Progenitor cell of endocrine pancreas (in vitro differentiated cells): ENCODE measurements at regions not wholly inside any gene's neighbourhood (a gene's known extent, or its start where the extent isn't known, plus 50 kb on each side); places are given as distances from the start of the nearest gene placed in this dataset.
"Not testable (repeated sequence)": the region's sequence is repeated elsewhere in the genome, so short reads cannot be mapped to it uniquely, and the experiment has no call there.

Experiments
- DNase-seq: peaks from one replicate; pipeline ENCODE4 v3.0.0; 2021; ENCODE audit warnings: low spot score; ENCODE audit not compliant: unreplicated experiment
- H3K27ac Mint-ChIP-seq: 2 replicates; pipeline ENCODE4 v1.8.0; 2021; ENCODE audit warnings: mild to moderate bottlenecking, moderate library complexity, mixed read lengths
- H3K27me3 Mint-ChIP-seq: 2 replicates; pipeline ENCODE4 v1.8.0; 2021; ENCODE audit warnings: mixed read lengths
- H3K36me3 Mint-ChIP-seq: 2 replicates; pipeline ENCODE4 v1.8.0; 2022; ENCODE audit warnings: mixed read lengths; ENCODE audit not compliant: insufficient read depth
- H3K4me1 Mint-ChIP-seq: 2 replicates; pipeline ENCODE4 v1.8.0; 2021; ENCODE audit warnings: low read depth, mixed read lengths
- H3K4me3 Mint-ChIP-seq: 2 replicates; pipeline ENCODE4 v1.8.0; 2021; ENCODE audit warnings: low read depth, mild to moderate bottlenecking, moderate library complexity, mixed read lengths
- H3K9me3 Mint-ChIP-seq: 2 replicates; pipeline ENCODE4 v1.8.0; 2021; ENCODE audit warnings: low read depth, mixed read lengths
- CTCF ChIP-seq: fragments of 200-600 bp; sonication (generic); IDR thresholded peaks from one replicate; pipeline ENCODE4 v1.5.0; 2021; ENCODE audit warnings: antibody characterized with exemption, mild to moderate bottlenecking; ENCODE audit not compliant: unreplicated experiment

- no peak for TF ChIP-seq CTCF
- Mint-ChIP-seq H3K9me3 (peaks cover 2% of the 10 kb centered on the region), H3K4me3 (no peak overlapping the region), H3K36me3 (no peaks in the 10 kb centered on the region), H3K4me1 (peaks cover 5% of the 10 kb centered on the region), H3K27ac (no peak overlapping the region), H3K27me3 (no peaks in the 10 kb centered on the region)
- no peak for DNase-seq
These were observed 1375.4 kb downstream of the SLITRK1 start for GRCh38 chr13:82506805-82507414.

- Mint-ChIP-seq H3K27ac (no peak overlapping the region), H3K27me3 (no peaks in the 10 kb centered on the region), H3K9me3 (no peaks in the 10 kb centered on the region), H3K4me1 (peaks cover 3% of the 10 kb centered on the region), H3K4me3 (no peak overlapping the region), H3K36me3 (no peaks in the 10 kb centered on the region)
- no peak for DNase-seq
- TF ChIP-seq CTCF = no peak
These were observed 1380.4 kb downstream of the SLITRK1 start for GRCh38 chr13:82501834-82502233.

- DNase-seq = no peak
- H3K4me1 Mint-ChIP-seq = peaks cover 3% of the 10 kb centered on the region
- peak; percentile 43 for TF ChIP-seq CTCF
These were observed 1401.9 kb downstream of the SLITRK1 start for GRCh38 chr13:82480415-82480814.

GRCh38 chr13:82477436-82477835, 1404.8 kb downstream of the SLITRK1 start:
- peaks cover 3% of the 10 kb centered on the region for H3K4me1 Mint-ChIP-seq
- no peaks in the 10 kb centered on the region for H3K36me3 Mint-ChIP-seq
- H3K9me3 Mint-ChIP-seq = no peaks in the 10 kb centered on the region
- H3K4me3 Mint-ChIP-seq = no peak overlapping the region
- no peak for TF ChIP-seq CTCF
- no peaks in the 10 kb centered on the region for H3K27me3 Mint-ChIP-seq
- no peak for DNase-seq
- no peak overlapping the region for H3K27ac Mint-ChIP-seq

More at GRCh38 chr13:82480415-82480814, 1401.9 kb downstream of the SLITRK1 start:
- no peaks in the 10 kb centered on the region for H3K27me3 Mint-ChIP-seq
- H3K36me3 Mint-ChIP-seq = no peaks in the 10 kb centered on the region
- H3K9me3 Mint-ChIP-seq = no peaks in the 10 kb centered on the region
- no peak overlapping the region for H3K27ac Mint-ChIP-seq
- H3K4me3 Mint-ChIP-seq = no peak overlapping the region

GRCh38 chr13:82467626-82468025, 1414.6 kb downstream of the SLITRK1 start:
- Mint-ChIP-seq H3K9me3 (no peaks in the 10 kb centered on the region), H3K4me3 (no peak overlapping the region), H3K27me3 (no peaks in the 10 kb centered on the region), H3K27ac (no peak overlapping the region), H3K36me3 (no peaks in the 10 kb centered on the region), H3K4me1 (no peaks in the 10 kb centered on the region)
- no peak for TF ChIP-seq CTCF
- no peak for DNase-seq

- H3K4me3 Mint-ChIP-seq, H3K9me3 Mint-ChIP-seq, DNase-seq, H3K36me3 Mint-ChIP-seq, H3K27me3 Mint-ChIP-seq, H3K4me1 Mint-ChIP-seq, H3K27ac Mint-ChIP-seq: not testable (repeated sequence)
These were observed 1422.7 kb downstream of the SLITRK1 start for GRCh38 chr13:82459575-82459974.
